H1 (cell line): ENCODE measurements at regions not wholly inside any gene's neighbourhood (a gene's known extent, or its start where the extent isn't known, plus 50 kb on each side); places are given as distances from the start of the nearest gene placed in this dataset.

ENCODE experiments used
- CTCF ChIA-PET: fragments of 300-600 bp; sonication (Branson Sonifier 250); formaldehyde crosslinking; loops from one replicate; lab custom pipeline; 2021; ENCODE audit not compliant: partially characterized antibody; lab: Charles Lee
- POLR2A ChIA-PET: fragments of 300-600 bp; sonication (Branson Sonifier 250); formaldehyde crosslinking; loops from one replicate; lab custom pipeline; 2021; ENCODE audit warnings: inconsistent platforms; ENCODE audit not compliant: partially characterized antibody; lab: Charles Lee
- DNase-seq, 2 experiments: peaks; one replicate each; pipeline versions ENCODE4 v3.0.0 to v3.0.0-alpha.2; 2010 to 2022; ENCODE audit warnings: low spot score in 2 of 2, low read depth in 1 of 2, mixed read lengths in 1 of 2
- FAIRE-seq: peaks from 2 replicates; lab custom pipeline; 2011; peaks lifted over from hg19 to GRCh38; lab: Jason Lieb, UNC
- H2AFZ ChIP-seq: 2 replicates; pipeline ENCODE4 v1.8.1; 2012; ENCODE audit warnings: low read length, inconsistent platforms
- H2AK5ac ChIP-seq: 2 replicates; pipeline ENCODE4 v1.6.1; 2013; ENCODE audit warnings: low read depth, low read length
- H2BK120ac ChIP-seq: replicated peaks from 2 replicates; pipeline ENCODE3; 2013; ENCODE audit warnings: low read depth, low read length, inconsistent platforms
- H2BK12ac ChIP-seq: 2 replicates; pipeline ENCODE4 v1.6.1; 2013; ENCODE audit warnings: low read depth, low read length
- H2BK15ac ChIP-seq: 2 replicates; pipeline ENCODE4 v1.6.1; 2013; ENCODE audit warnings: low read length
- H2BK20ac ChIP-seq: 2 replicates; pipeline ENCODE4 v1.6.1; 2013; ENCODE audit warnings: low read length
- H2BK5ac ChIP-seq: 2 replicates; pipeline ENCODE4 v1.6.1; 2013; ENCODE audit warnings: low read depth, low read length
- H3K14ac ChIP-seq: 2 replicates; pipeline ENCODE4 v1.6.1; 2013; ENCODE audit warnings: inconsistent platforms; ENCODE audit not compliant: insufficient read length
- H3K18ac ChIP-seq: 2 replicates; pipeline ENCODE4 v1.6.1; 2013; ENCODE audit warnings: low read length; ENCODE audit errors: extremely low read depth
- H3K23ac ChIP-seq: 2 replicates; pipeline ENCODE4 v1.6.1; 2013; ENCODE audit warnings: inconsistent platforms; ENCODE audit not compliant: insufficient read length
- H3K23me2 ChIP-seq: 2 replicates; pipeline ENCODE4 v1.6.1; 2013; ENCODE audit warnings: low read depth, low read length
- H3K27ac ChIP-seq: 2 replicates; pipeline ENCODE4 v1.6.1; 2011; ENCODE audit warnings: low read depth, low read length, inconsistent platforms
- H3K27me3 ChIP-seq, 4 experiments: replicated peaks in 1 of 4; 1 replicate in 1 of 4; 2 replicates in 3 of 4; pipeline versions ENCODE4 v1.6.1 to v1.8.1; 2011 to 2013; ENCODE audit warnings: low read length in 3 of 4, mild to moderate bottlenecking in 3 of 4, inconsistent platforms in 2 of 4, mixed read lengths in 2 of 4, moderate library complexity in 1 of 4; ENCODE audit not compliant: control insufficient read depth in 3 of 4, insufficient read depth in 3 of 4; ENCODE audit errors: extremely low read depth in 1 of 4
- H3K36me3 ChIP-seq, 4 experiments: 2 replicates each; pipeline versions ENCODE4 v1.6.1 to v1.8.1; 2011 to 2013; ENCODE audit warnings: mild to moderate bottlenecking in 4 of 4, low read length in 3 of 4, moderate library complexity in 2 of 4, control low read depth in 1 of 4, inconsistent platforms in 1 of 4; ENCODE audit not compliant: insufficient read depth in 4 of 4, control insufficient read depth in 2 of 4
- H3K4ac ChIP-seq: replicated peaks from 2 replicates; pipeline ENCODE3; 2013; ENCODE audit warnings: low read length, low read depth, mixed read lengths, inconsistent platforms; ENCODE audit not compliant: insufficient read length
- H3K4me1 ChIP-seq, 4 experiments: replicated peaks in 1 of 4; 1 replicate in 1 of 4; 2 replicates in 3 of 4; pipeline versions ENCODE4 v1.6.1 to v1.8.1; 2011 to 2013; ENCODE audit warnings: low read length in 3 of 4, inconsistent platforms in 2 of 4, mixed read lengths in 1 of 4; ENCODE audit not compliant: insufficient read depth in 4 of 4, control insufficient read depth in 3 of 4
- H3K4me2 ChIP-seq, 2 experiments: 2 replicates each; pipeline versions ENCODE4 v1.6.1 to v1.8.1; 2011 to 2013; ENCODE audit warnings: low read depth in 2 of 2, low read length in 2 of 2, control low read depth in 1 of 2, inconsistent platforms in 1 of 2, mild to moderate bottlenecking in 1 of 2; ENCODE audit not compliant: insufficient read depth in 1 of 2
- H3K4me3 ChIP-seq, 4 experiments: fragments of 200-600, 300-600 bp in 1 of 4; sonication (generic), shearing (Covaris generic), sonication (Bioruptor Twin) in 1 of 4; 2 replicates each; pipeline versions ENCODE4 v1.5.1 to v1.8.1; 2011 to 2016; ENCODE audit warnings: low read length in 4 of 4, low read depth in 3 of 4, control low read depth in 2 of 4, inconsistent platforms in 2 of 4, mild to moderate bottlenecking in 2 of 4, mixed read lengths in 1 of 4, moderate library complexity in 1 of 4; ENCODE audit not compliant: insufficient read depth in 2 of 4; ENCODE audit errors: extremely low read depth in 1 of 4
- H3K56ac ChIP-seq: replicated peaks from 2 replicates; pipeline ENCODE3; 2013; ENCODE audit warnings: low read depth, mild to moderate bottlenecking, mixed read lengths, low read length, inconsistent platforms; ENCODE audit not compliant: insufficient read length
- H3K79me1 ChIP-seq: 2 replicates; pipeline ENCODE4 v1.6.1; 2013; ENCODE audit warnings: low read depth, low read length, control low read depth
- H3K79me2 ChIP-seq, 2 experiments: 2 replicates each; pipeline versions ENCODE4 v1.6.1 to v1.8.1; 2012 to 2013; ENCODE audit warnings: low read length in 2 of 2, mild to moderate bottlenecking in 2 of 2, inconsistent platforms in 1 of 2; ENCODE audit not compliant: insufficient read depth in 2 of 2, control insufficient read depth in 1 of 2
- H3K9ac ChIP-seq, 4 experiments: replicated peaks in 1 of 4; 1 replicate in 1 of 4; 2 replicates in 3 of 4; pipeline versions ENCODE4 v1.6.1 to v1.8.1; 2011 to 2013; ENCODE audit warnings: low read depth in 3 of 4, low read length in 3 of 4, control low read depth in 2 of 4, mild to moderate bottlenecking in 2 of 4, moderate library complexity in 2 of 4, inconsistent platforms in 1 of 4; ENCODE audit errors: extremely low read depth in 1 of 4
- H3K9me3 ChIP-seq, 2 experiments: 2 replicates each; pipeline versions ENCODE4 v1.6.1 to v1.8.1; 2012 to 2013; ENCODE audit warnings: mild to moderate bottlenecking in 2 of 2, moderate library complexity in 2 of 2, control low read depth in 1 of 2, inconsistent platforms in 1 of 2, low read depth in 1 of 2, low read length in 1 of 2, mixed read lengths in 1 of 2; ENCODE audit not compliant: insufficient read depth in 2 of 2
- H4K20me1 ChIP-seq, 2 experiments: replicated peaks in 1 of 2; 2 replicates each; pipeline versions ENCODE3 to v1.8.1; 2011 to 2013; ENCODE audit warnings: inconsistent platforms in 2 of 2, low read length in 2 of 2, mild to moderate bottlenecking in 1 of 2; ENCODE audit not compliant: insufficient read depth in 2 of 2, control insufficient read depth in 1 of 2
- H4K5ac ChIP-seq: 2 replicates; pipeline ENCODE4 v1.6.1; 2013; ENCODE audit warnings: low read length, low read depth, mixed read lengths, inconsistent platforms; ENCODE audit not compliant: insufficient read length
- H4K8ac ChIP-seq: 2 replicates; pipeline ENCODE4 v1.8.0; 2013; ENCODE audit warnings: mild to moderate bottlenecking, moderate library complexity, low read length, inconsistent platforms; ENCODE audit not compliant: insufficient read depth; ENCODE audit errors: extremely low read depth
- H4K91ac ChIP-seq: replicated peaks from 2 replicates; pipeline ENCODE3; 2013; ENCODE audit warnings: low read length, mixed read lengths, inconsistent platforms; ENCODE audit not compliant: insufficient read length
- HDAC2 ChIP-seq, 2 experiments: fragments of 300-600 bp in 1 of 2; sonication (generic) in 1 of 2; IDR thresholded peaks; 2 replicates each; pipeline ENCODE4 v1.6.1; 2011 to 2012; ENCODE audit warnings: low read depth in 2 of 2, low read length in 2 of 2, mild to moderate bottlenecking in 2 of 2, moderate library complexity in 2 of 2, borderline replicate concordance in 1 of 2, inconsistent platforms in 1 of 2
- RFX5 ChIP-seq: IDR thresholded peaks from 2 replicates; pipeline ENCODE4 v1.6.1; 2011; ENCODE audit warnings: low read depth, low read length, improper control_type of control experiment, borderline replicate concordance
- RNF2 ChIP-seq: fragments of 200-900, 300-1000 bp; sonication (generic); IDR thresholded peaks from 2 replicates; pipeline ENCODE4 v1.7.1; 2016; ENCODE audit warnings: borderline replicate concordance, low read depth, mild to moderate bottlenecking, antibody characterized with exemption, low read length; ENCODE audit not compliant: poor library complexity, severe bottlenecking; ENCODE audit errors: missing control alignments
- ZNF274 ChIP-seq: IDR thresholded peaks from 2 replicates; pipeline ENCODE4 v1.7.0; 2012; ENCODE audit warnings: low read length, borderline replicate concordance; ENCODE audit errors: extremely low read depth
- WGBS, 2 experiments: shearing (Covaris generic) in 1 of 2; methylation state at CpG; one replicate each; pipeline versions ENCODE4 v1.1.6 to v1.1.7; 2013 to 2015; ENCODE audit warnings: low lambda C conversion rate in 2 of 2, mixed read lengths in 2 of 2, inconsistent platforms in 1 of 2, low coverage in 1 of 2, missing lambda C conversion rate in 1 of 2; ENCODE audit not compliant: insufficient replicate concordance in 2 of 2, insufficient coverage in 1 of 2, insufficient read length in 1 of 2; ENCODE audit errors: extremely low coverage in 1 of 2, missing lambda C conversion rate in 1 of 2; 5-methylcytosine and 5-hydroxymethylcytosine counted together

GRCh38 chr13:63025741-63026140 lies 1610.1 kb upstream of the PCDH20 start:
- no peak overlapping the region for H4K8ac ChIP-seq

More at GRCh38 chr13:63025741-63026140, 1610.1 kb upstream of the PCDH20 start:
- H4K91ac ChIP-seq, result no peak overlapping the region
- no peaks in the 10 kb centered on the region; a peak in 1 of 4 replicates for H3K9me3 ChIP-seq
- H2BK20ac ChIP-seq, result no peak overlapping the region
- no peak for TF ChIP-seq RNF2
- no peak for TF ChIP-seq HDAC2 (IDR thresholded peaks at IDR 0.05; ENCODE audit: borderline replicate concordance in 1 of 2, low read depth in 2 of 2, low read length in 2 of 2)
- TF ChIP-seq ZNF274, result no peak
- no peak for TF ChIP-seq RFX5
- no peak overlapping the region for H3K18ac ChIP-seq
- no peaks in the 10 kb centered on the region for H3K27me3 ChIP-seq
- H2BK5ac ChIP-seq, result no peak overlapping the region
- no peaks in the 10 kb centered on the region for H3K36me3 ChIP-seq
- ChIA-PET CTCF (no interaction called here), POLR2A (no interaction called here)
- WGBS, 2 experiments, result 91% methylated on average over 1 of the region's 1 CpG; no CpG with 5 or more reads in 1 of the 2 experiments
- H3K9ac ChIP-seq, result no peak overlapping the region
- FAIRE-seq (no peak), DNase-seq (no peak)
- no peak overlapping the region for H3K27ac ChIP-seq
- no peak overlapping the region for H3K14ac ChIP-seq
- H3K4ac ChIP-seq, result no peak overlapping the region
- H3K23ac ChIP-seq, result no peak overlapping the region
- H3K79me2 ChIP-seq, result no peaks in the 10 kb centered on the region
- peaks cover 0 to 2% (median 0%) of the 10 kb centered on the region in 4 experiments; a peak in 1 of 7 replicates for H3K4me1 ChIP-seq
- H3K23me2 ChIP-seq, result no peaks in the 10 kb centered on the region
- no peak overlapping the region for H2BK15ac ChIP-seq
- H3K56ac ChIP-seq, result no peak overlapping the region
- H3K4me2 ChIP-seq, result no peak overlapping the region
- H2AFZ ChIP-seq, result no peak overlapping the region
- H2AK5ac ChIP-seq, result no peak overlapping the region
- no peak overlapping the region for H2BK12ac ChIP-seq
- H2BK120ac ChIP-seq, result no peak overlapping the region
- no peak overlapping the region for H3K4me3 ChIP-seq
- H4K20me1 ChIP-seq, result no peaks in the 10 kb centered on the region
- H3K79me1 ChIP-seq, result no peaks in the 10 kb centered on the region
- H4K5ac ChIP-seq, result no peak overlapping the region
